NCI-H526 (cell line): ENCODE measurements at regions not wholly inside any gene's neighbourhood (a gene's known extent, or its start where the extent isn't known, plus 50 kb on each side); places are given as distances from the start of the nearest gene placed in this dataset.
A peak's percentile ranks its signal among the peaks of the same experiment; 100 is the strongest.

Experiments used
- DNase-seq, 2 experiments: peaks; one replicate each; lab custom pipeline; 2025; lab: John Stamatoyannopoulos, UW

- no peak for DNase-seq
These were observed 183.7 kb downstream of the RGS3 start for GRCh38 chr9:113646946-113647914.

GRCh38 chr9:113648048-113648447 lies 184.5 kb downstream of the RGS3 start:
- no peak for DNase-seq

GRCh38 chr9:113648586-113648985 lies 185.1 kb downstream of the RGS3 start:
- DNase-seq = no peak

- DNase-seq = no peak
These were observed 185.5 kb downstream of the RGS3 start for GRCh38 chr9:113649054-113649453.

GRCh38 chr9:113649855-113650206 lies 186.3 kb downstream of the RGS3 start:
- no peak for DNase-seq

GRCh38 chr9:113650207-113651131 lies 186.9 kb downstream of the RGS3 start:
- DNase-seq = peak; percentile 30 to 47

- no peak for DNase-seq
These were observed 188.4 kb downstream of the RGS3 start for GRCh38 chr9:113651896-113652295.

GRCh38 chr9:113652355-113653152 lies 189.0 kb downstream of the RGS3 start:
- no peak for DNase-seq

- no peak for DNase-seq
These were observed 190.4 kb downstream of the RGS3 start for GRCh38 chr9:113653746-113654604.

- no peak for DNase-seq
These were observed 191.3 kb downstream of the RGS3 start for GRCh38 chr9:113654605-113655428.

- DNase-seq = no peak
These were observed 193.5 kb downstream of the RGS3 start for GRCh38 chr9:113656771-113657670.

- peak; percentile 43 to 82 for DNase-seq
These were observed 194.4 kb downstream of the RGS3 start for GRCh38 chr9:113657765-113658544.

- no peak for DNase-seq
These were observed 195.0 kb downstream of the RGS3 start for GRCh38 chr9:113658545-113658895.

- DNase-seq = no peak
These were observed 195.5 kb downstream of the RGS3 start for GRCh38 chr9:113659039-113659438.

- DNase-seq = no peak
These were observed 196.2 kb downstream of the RGS3 start for GRCh38 chr9:113659740-113660139.

- DNase-seq = peak; percentile 22 to 50
These were observed 196.7 kb downstream of the RGS3 start for GRCh38 chr9:113660196-113660595.

- DNase-seq = no peak
These were observed 197.5 kb downstream of the RGS3 start for GRCh38 chr9:113661074-113661473.

GRCh38 chr9:113664181-113664875 lies 200.8 kb downstream of the RGS3 start:
- no peak for DNase-seq
